ENCODE measurements at regions not wholly inside any gene's neighbourhood (a gene's known extent, or its start where the extent isn't known, plus 50 kb on each side); places are given as distances from the start of the nearest gene placed in this dataset.

DNA sequence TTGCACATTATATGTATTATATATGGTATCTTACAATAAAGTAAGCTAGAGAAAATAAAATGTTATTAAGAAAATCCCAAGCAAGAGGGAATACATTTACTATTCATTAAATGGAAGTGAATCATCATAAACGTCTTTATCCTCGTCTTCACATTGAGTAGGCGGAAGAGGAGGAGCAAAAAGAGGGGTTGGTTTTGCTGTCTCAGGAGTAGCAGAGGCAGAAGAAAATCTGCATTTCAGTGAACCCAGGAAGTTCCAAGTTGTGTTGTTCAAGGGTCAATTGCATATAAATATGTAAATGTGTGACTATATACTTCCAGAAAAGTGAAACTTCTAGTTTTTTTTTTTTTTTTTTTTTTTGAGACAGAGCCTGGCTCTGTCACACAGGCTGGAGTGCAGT, 301.4 kb downstream of the TMA16 start:
- intact Hi-C loops (cut with DNase I), result no loop called here
- no peaks in the 10 kb centered on the region for H3K27me3 ChIP-seq
- H3K4me1 ChIP-seq, result no peaks in the 10 kb centered on the region
- DNase-seq (ENCODE audit: extremely low spot score in 2 of 2), result no peak
- H3K27ac ChIP-seq, result no peak overlapping the region
- no peaks in the 10 kb centered on the region for H3K9me3 ChIP-seq
- no peak overlapping the region for H3K4me3 ChIP-seq
- TF ChIP-seq POLR2A (IDR thresholded peaks at IDR 0.05) (no peak), POLR2AphosphoS5 (IDR thresholded peaks at IDR 0.05; ENCODE audit: insufficient read depth in 1 of 2, low read depth in 1 of 2) (no peak)
- TF ChIP-seq, protein P1, sequence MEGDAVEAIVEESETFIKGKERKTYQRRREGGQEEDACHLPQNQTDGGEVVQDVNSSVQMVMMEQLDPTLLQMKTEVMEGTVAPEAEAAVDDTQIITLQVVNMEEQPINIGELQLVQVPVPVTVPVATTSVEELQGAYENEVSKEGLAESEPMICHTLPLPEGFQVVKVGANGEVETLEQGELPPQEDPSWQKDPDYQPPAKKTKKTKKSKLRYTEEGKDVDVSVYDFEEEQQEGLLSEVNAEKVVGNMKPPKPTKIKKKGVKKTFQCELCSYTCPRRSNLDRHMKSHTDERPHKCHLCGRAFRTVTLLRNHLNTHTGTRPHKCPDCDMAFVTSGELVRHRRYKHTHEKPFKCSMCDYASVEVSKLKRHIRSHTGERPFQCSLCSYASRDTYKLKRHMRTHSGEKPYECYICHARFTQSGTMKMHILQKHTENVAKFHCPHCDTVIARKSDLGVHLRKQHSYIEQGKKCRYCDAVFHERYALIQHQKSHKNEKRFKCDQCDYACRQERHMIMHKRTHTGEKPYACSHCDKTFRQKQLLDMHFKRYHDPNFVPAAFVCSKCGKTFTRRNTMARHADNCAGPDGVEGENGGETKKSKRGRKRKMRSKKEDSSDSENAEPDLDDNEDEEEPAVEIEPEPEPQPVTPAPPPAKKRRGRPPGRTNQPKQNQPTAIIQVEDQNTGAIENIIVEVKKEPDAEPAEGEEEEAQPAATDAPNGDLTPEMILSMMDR (IDR thresholded peaks at IDR 0.05), result no peak
- no peaks in the 10 kb centered on the region for H3K36me3 ChIP-seq

DNA sequence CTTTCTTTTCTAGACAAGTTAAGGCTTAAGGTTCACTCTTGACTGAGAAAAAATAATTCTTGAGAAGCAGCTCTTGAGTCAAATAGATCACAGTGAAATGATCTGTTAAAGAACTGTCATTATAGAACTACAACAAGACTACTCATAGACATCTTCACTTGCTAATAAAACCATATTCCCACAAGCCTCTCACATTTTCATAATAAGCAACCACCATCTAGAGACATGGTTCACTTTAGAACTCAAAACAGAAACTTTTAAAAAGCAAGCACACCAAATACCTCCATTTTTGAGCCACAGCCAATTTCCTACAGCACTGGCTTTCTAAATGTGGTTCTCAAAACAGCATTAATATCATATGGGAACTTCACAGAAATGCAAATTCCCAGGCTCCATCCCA, 309.5 kb downstream of the TMA16 start:
- H3K9me3 ChIP-seq, result no peaks in the 10 kb centered on the region
- TF ChIP-seq POLR2A (IDR thresholded peaks at IDR 0.05), result no peak
- TF ChIP-seq, protein P1 (IDR thresholded peaks at IDR 0.05), result no peak
- TF ChIP-seq POLR2AphosphoS5 (IDR thresholded peaks at IDR 0.05; ENCODE audit: insufficient read depth in 1 of 2, low read depth in 1 of 2), result no peak
- no peak overlapping the region for H3K27ac ChIP-seq
- DNase-seq (ENCODE audit: extremely low spot score in 2 of 2), result no peak
- no peak overlapping the region for H3K4me3 ChIP-seq
- H3K27me3 ChIP-seq, result no peaks in the 10 kb centered on the region
- intact Hi-C loops (cut with DNase I), result no loop called here
- no peaks in the 10 kb centered on the region for H3K4me1 ChIP-seq
- no peaks in the 10 kb centered on the region for H3K36me3 ChIP-seq

DNA sequence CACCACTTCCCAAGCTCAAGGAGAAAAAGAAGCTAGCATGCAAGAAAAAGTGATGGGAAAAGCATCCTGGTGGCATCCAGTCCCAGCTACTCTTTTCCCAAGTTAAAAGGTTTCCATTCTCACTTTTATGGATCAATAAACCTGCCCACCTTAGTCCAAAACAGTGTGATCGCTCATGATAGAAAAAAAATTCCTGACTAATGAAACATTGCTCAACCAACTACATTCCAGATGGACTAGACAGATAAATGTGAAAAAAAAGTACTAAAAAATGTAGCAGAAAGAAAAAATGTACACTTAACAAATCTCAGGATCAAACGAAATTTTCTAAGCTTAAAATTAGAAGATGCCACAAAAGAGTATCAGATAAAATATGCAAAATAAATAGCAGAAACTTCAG, 312.2 kb downstream of the TMA16 start:
- no peak overlapping the region for H3K4me3 ChIP-seq
- no peaks in the 10 kb centered on the region for H3K9me3 ChIP-seq
- no peak for TF ChIP-seq POLR2AphosphoS5 (IDR thresholded peaks at IDR 0.05; ENCODE audit: insufficient read depth in 1 of 2, low read depth in 1 of 2)
- no peak for TF ChIP-seq POLR2A (IDR thresholded peaks at IDR 0.05)
- TF ChIP-seq, protein P1 (IDR thresholded peaks at IDR 0.05), result no peak
- H3K36me3 ChIP-seq, result no peaks in the 10 kb centered on the region
- intact Hi-C loops (cut with DNase I), result no loop called here
- no peaks in the 10 kb centered on the region for H3K27me3 ChIP-seq
- no peaks in the 10 kb centered on the region for H3K4me1 ChIP-seq
- H3K27ac ChIP-seq, result no peak overlapping the region
- no peak for DNase-seq (ENCODE audit: extremely low spot score in 2 of 2)

DNA sequence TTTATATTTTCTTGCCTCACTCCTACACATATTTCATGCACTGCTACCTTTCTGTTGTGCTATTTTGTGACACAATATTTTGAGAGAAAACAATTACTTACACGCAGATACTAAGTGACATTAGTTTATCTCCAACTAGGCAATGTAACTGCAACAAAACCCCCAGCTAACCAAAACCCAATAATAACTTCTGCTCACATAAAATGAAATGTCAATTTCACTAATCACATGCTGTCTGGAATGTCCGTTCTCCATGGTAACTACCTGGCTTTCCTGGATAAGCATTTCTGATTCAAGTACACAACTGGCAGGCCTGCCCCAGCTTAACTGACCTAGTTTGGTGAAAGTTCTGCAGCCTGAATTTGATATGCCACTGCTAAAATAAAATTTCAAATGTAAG, 313.5 kb downstream of the TMA16 start:
- Histone ChIP-seq H3K4me3 (no peak overlapping the region), H3K36me3 (no peaks in the 10 kb centered on the region), H3K9me3 (no peaks in the 10 kb centered on the region), H3K27me3 (no peaks in the 10 kb centered on the region), H3K4me1 (no peaks in the 10 kb centered on the region), H3K27ac (no peak overlapping the region)
- no peak for DNase-seq (ENCODE audit: extremely low spot score in 2 of 2)
- TF ChIP-seq POLR2AphosphoS5 (IDR thresholded peaks at IDR 0.05; ENCODE audit: insufficient read depth in 1 of 2, low read depth in 1 of 2) (no peak), POLR2A (IDR thresholded peaks at IDR 0.05) (no peak)
- TF ChIP-seq, protein P1 (IDR thresholded peaks at IDR 0.05), result no peak
- intact Hi-C loops (cut with DNase I), result no loop called here

DNA sequence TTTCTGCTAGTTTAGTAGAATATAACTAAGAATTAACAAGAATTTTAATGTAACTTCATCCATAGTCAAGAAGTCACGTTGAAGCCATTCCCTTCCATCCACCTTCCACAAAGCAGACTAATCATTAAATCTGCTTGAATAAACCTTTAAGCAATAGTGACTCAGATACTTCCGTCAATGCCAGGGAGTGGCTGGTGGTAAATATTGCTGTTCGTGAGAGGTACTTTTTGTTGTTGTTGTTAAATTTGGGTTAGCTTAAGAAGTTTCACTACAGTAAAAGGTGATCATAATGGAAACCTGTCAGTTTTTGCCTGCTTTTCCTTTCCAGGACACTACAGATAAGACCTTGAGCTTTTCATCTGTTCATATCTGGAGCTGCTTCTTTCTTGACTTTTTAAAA, 316.3 kb downstream of the TMA16 start:
- intact Hi-C loops (cut with DNase I), result no loop called here
- no peaks in the 10 kb centered on the region for H3K4me1 ChIP-seq
- no peak overlapping the region for H3K4me3 ChIP-seq
- TF ChIP-seq POLR2A (IDR thresholded peaks at IDR 0.05) (no peak), POLR2AphosphoS5 (IDR thresholded peaks at IDR 0.05; ENCODE audit: insufficient read depth in 1 of 2, low read depth in 1 of 2) (no peak)
- TF ChIP-seq, protein P1 (IDR thresholded peaks at IDR 0.05), result no peak
- DNase-seq (ENCODE audit: extremely low spot score in 2 of 2), result no peak
- H3K9me3 ChIP-seq, result no peaks in the 10 kb centered on the region
- no peak overlapping the region for H3K27ac ChIP-seq
- no peaks in the 10 kb centered on the region for H3K27me3 ChIP-seq
- no peaks in the 10 kb centered on the region for H3K36me3 ChIP-seq

Data from vagina (tissue), 2 donors.